IMR-90 (cell line): ENCODE measurements at regions not wholly inside any gene's neighbourhood (a gene's known extent, or its start where the extent isn't known, plus 50 kb on each side); places are given as distances from the start of the nearest gene placed in this dataset.

Experiments used
- ATAC-seq: fragments of 200-7000 bp; cut with Tn5 transposase; 2 replicates; pipeline ENCODE4 v1.9.1; 2020; ENCODE audit warnings: low read depth, mild to moderate bottlenecking, moderate library complexity
- BruUV-seq: library from RNA; stranded (reverse); fragments of 400-500 nt; replicated peaks from 2 replicates; lab custom pipeline; 2021; lab: Mats Ljungman, UMichigan
- CTCF ChIA-PET: fragments of 300-600 bp; formaldehyde crosslinking; extraction: SDS; loops from one replicate; lab custom pipeline; 2021; ENCODE audit warnings: antibody characterized with exemption; lab: Yijun Ruan, JAX
- POLR2A ChIA-PET: fragments of 300-600 bp; sonication (Branson Sonifier 250); formaldehyde crosslinking; loops from one replicate; lab custom pipeline; 2022; ENCODE audit warnings: antibody characterized with exemption; ENCODE audit not compliant: unreplicated experiment; lab: Charles Lee
- DNase-seq: peaks from one replicate; pipeline ENCODE4 v3.0.0; 2013
- H2AFZ ChIP-seq: replicated peaks from 2 replicates; pipeline ENCODE3; 2013; ENCODE audit warnings: low read length, mild to moderate bottlenecking; ENCODE audit not compliant: poor library complexity
- H2AK5ac ChIP-seq: 2 replicates; pipeline ENCODE4 v1.6.1; 2013; ENCODE audit warnings: low read depth, low read length, inconsistent platforms
- H2AK9ac ChIP-seq: replicated peaks from 2 replicates; pipeline ENCODE3; 2013; ENCODE audit warnings: mild to moderate bottlenecking, low read depth, low read length, moderate library complexity; ENCODE audit not compliant: poor library complexity
- H2BK120ac ChIP-seq: 2 replicates; pipeline ENCODE4 v1.6.1; 2013; ENCODE audit warnings: low read depth, low read length, inconsistent platforms
- H2BK15ac ChIP-seq: 3 replicates; pipeline ENCODE4 v1.6.1; 2013; ENCODE audit warnings: low read depth, low read length, inconsistent platforms
- H2BK20ac ChIP-seq: 2 replicates; pipeline ENCODE4 v1.6.1; 2013; ENCODE audit warnings: low read depth, mild to moderate bottlenecking, inconsistent platforms, low read length, moderate library complexity
- H2BK5ac ChIP-seq: 2 replicates; pipeline ENCODE4 v1.6.1; 2013; ENCODE audit warnings: mild to moderate bottlenecking, low read depth, low read length, inconsistent platforms; ENCODE audit not compliant: poor library complexity, severe bottlenecking
- H3K14ac ChIP-seq: replicated peaks from 2 replicates; pipeline ENCODE4 v1.6.1; 2013; ENCODE audit warnings: low read depth, low read length, inconsistent platforms
- H3K18ac ChIP-seq: 2 replicates; pipeline ENCODE4 v1.6.1; 2013; ENCODE audit warnings: low read depth, low read length, control low read depth
- H3K23ac ChIP-seq: 2 replicates; pipeline ENCODE4 v1.6.1; 2013; ENCODE audit warnings: low read depth, low read length, inconsistent platforms
- H3K27ac ChIP-seq: 2 replicates; pipeline ENCODE4 v1.5.1; 2013; ENCODE audit warnings: mild to moderate bottlenecking, control low read depth, low read length; ENCODE audit not compliant: insufficient read depth
- H3K27me3 ChIP-seq: 2 replicates; pipeline ENCODE4 v1.6.1; 2013; ENCODE audit warnings: low read length; ENCODE audit not compliant: control insufficient read depth, insufficient read depth
- H3K36me3 ChIP-seq: 2 replicates; pipeline ENCODE4 v1.6.1; 2013; ENCODE audit warnings: low read length, mixed read lengths; ENCODE audit not compliant: control insufficient read depth, insufficient read depth
- H3K4ac ChIP-seq: 2 replicates; pipeline ENCODE4 v1.6.1; 2013; ENCODE audit warnings: low read depth, low read length, inconsistent platforms
- H3K4me1 ChIP-seq: 2 replicates; pipeline ENCODE4 v1.6.1; 2013; ENCODE audit warnings: low read length, mixed read lengths; ENCODE audit not compliant: control insufficient read depth, insufficient read depth
- H3K4me2 ChIP-seq: 2 replicates; pipeline ENCODE4 v1.6.1; 2013; ENCODE audit warnings: low read depth, mild to moderate bottlenecking, control low read depth, low read length, moderate library complexity
- H3K4me3 ChIP-seq: 2 replicates; pipeline ENCODE4 v1.5.1; 2013; ENCODE audit warnings: low read depth, mild to moderate bottlenecking, control low read depth, low read length, moderate library complexity; ENCODE audit not compliant: insufficient read depth
- H3K56ac ChIP-seq: 2 replicates; pipeline ENCODE4 v1.6.1; 2013; ENCODE audit warnings: low read length, inconsistent platforms; ENCODE audit not compliant: insufficient read depth; ENCODE audit errors: extremely low read depth
- H3K79me1 ChIP-seq, 2 experiments: 2 replicates each; pipeline ENCODE4 v1.6.1; 2013; ENCODE audit warnings: low read length in 2 of 2, inconsistent platforms in 1 of 2, low read depth in 1 of 2
- H3K9ac ChIP-seq: 2 replicates; pipeline ENCODE4 v1.6.1; 2013; ENCODE audit warnings: low read depth, low read length, control low read depth
- H3K9me1 ChIP-seq: 2 replicates; pipeline ENCODE4 v1.6.1; 2013; ENCODE audit warnings: low read length, inconsistent platforms; ENCODE audit not compliant: insufficient read depth
- H3K9me3 ChIP-seq: 2 replicates; pipeline ENCODE4 v1.6.1; 2013; ENCODE audit warnings: low read length; ENCODE audit not compliant: control insufficient read depth, insufficient read depth
- H4K20me1 ChIP-seq: 2 replicates; pipeline ENCODE4 v1.6.1; 2013; ENCODE audit warnings: low read length, inconsistent platforms; ENCODE audit not compliant: insufficient read depth
- H4K5ac ChIP-seq: 2 replicates; pipeline ENCODE4 v1.6.1; 2013; ENCODE audit warnings: mild to moderate bottlenecking, low read depth, low read length, control low read depth
- H4K8ac ChIP-seq, 2 experiments: 2 replicates each; pipeline ENCODE4 v1.6.1; 2013; ENCODE audit warnings: low read depth in 2 of 2, low read length in 2 of 2, control low read depth in 1 of 2, inconsistent platforms in 1 of 2
- H4K91ac ChIP-seq: 2 replicates; pipeline ENCODE4 v1.6.1; 2013; ENCODE audit warnings: low read depth, low read length, inconsistent platforms; ENCODE audit not compliant: insufficient read depth
- BHLHE40 ChIP-seq: fragments of 150-350 bp; IDR thresholded peaks from 2 replicates; pipeline ENCODE4 v1.6.1; 2016; ENCODE audit warnings: mild to moderate bottlenecking, low read depth, low read length
- CEBPB ChIP-seq: IDR thresholded peaks from 2 replicates; pipeline ENCODE4 v1.6.1; 2012; ENCODE audit warnings: low read depth, low read length, improper control_type of control experiment
- CTCF ChIP-seq: conservative IDR thresholded peaks from 2 replicates; pipeline ENCODE4 v1.5.1; 2012; ENCODE audit warnings: mild to moderate bottlenecking, low read depth, low read length, improper control_type of control experiment
- ELK1 ChIP-seq: fragments of 150-350 bp; IDR thresholded peaks from 2 replicates; pipeline ENCODE4 v1.6.1; 2016; ENCODE audit warnings: low read depth, mild to moderate bottlenecking, low read length, moderate library complexity, borderline replicate concordance
- MAFK ChIP-seq: IDR thresholded peaks from 2 replicates; pipeline ENCODE4 v1.6.1; 2012; ENCODE audit warnings: low read depth, low read length, improper control_type of control experiment
- MAZ ChIP-seq: IDR thresholded peaks from 2 replicates; pipeline ENCODE4 v1.6.1; 2012; ENCODE audit warnings: low read depth, mild to moderate bottlenecking, low read length, improper control_type of control experiment, moderate library complexity, borderline replicate concordance
- POLR2A ChIP-seq: IDR thresholded peaks from 2 replicates; pipeline ENCODE4 v1.6.1; 2012; ENCODE audit warnings: mild to moderate bottlenecking, low read depth, low read length
- RAD21 ChIP-seq: IDR thresholded peaks from 2 replicates; pipeline ENCODE4 v1.6.1; 2012; ENCODE audit warnings: low read length, improper control_type of control experiment
- RCOR1 ChIP-seq: IDR thresholded peaks from 2 replicates; pipeline ENCODE4 v1.6.1; 2012; ENCODE audit warnings: mild to moderate bottlenecking, low read length, improper control_type of control experiment; ENCODE audit not compliant: insufficient replicate concordance
- RFX5 ChIP-seq: IDR thresholded peaks from 2 replicates; pipeline ENCODE4 v1.8.0; 2012; ENCODE audit warnings: low read depth, mild to moderate bottlenecking, low read length, moderate library complexity
- USF2 ChIP-seq: fragments of 150-350 bp; IDR thresholded peaks from 2 replicates; pipeline ENCODE4 v1.6.1; 2017; ENCODE audit warnings: mild to moderate bottlenecking, antibody characterized with exemption, low read length, low read depth
- dilution Hi-C: fragments of 300-500 bp; cut with HindIII; formaldehyde crosslinking; loops from one replicate; pipeline ENCODE4 v1.14.3; 2018; ENCODE audit warnings: low sequenced_read_pairs; ENCODE audit not compliant: unreplicated experiment
- in situ Hi-C: fragments of 300-500 bp; cut with MboI; formaldehyde crosslinking; loops from 3 replicates; pipeline ENCODE4 v1.14.3; 2019; ENCODE audit warnings: low sequenced_read_pairs, inconsistent platforms, mixed read lengths
- intact Hi-C: fragments of 100-400 bp; cut with micrococcal nuclease; formaldehyde crosslinking; loops from 2 replicates; pipeline ENCODE4 v1.10.0; 2022

- Histone ChIP-seq H3K4me2 (no peak overlapping the region), H3K27me3 (peaks cover 2% of the 10 kb centered on the region), H2AK9ac (no peak overlapping the region), H3K9me1 (no peaks in the 10 kb centered on the region), H2BK15ac (no peak overlapping the region), H3K18ac (no peak overlapping the region), H3K23ac (no peak overlapping the region), H3K9me3 (peaks cover 5% of the 10 kb centered on the region), H2AK5ac (no peak overlapping the region), H3K79me1 (no peaks in the 10 kb centered on the region), H3K4me3 (no peak overlapping the region), H4K20me1 (no peaks in the 10 kb centered on the region), H4K8ac (no peak overlapping the region), H3K36me3 (no peaks in the 10 kb centered on the region), H2BK20ac (no peak overlapping the region), H2BK120ac (no peak overlapping the region), H2AFZ (no peak overlapping the region), H3K9ac (no peak overlapping the region), H3K56ac (no peak overlapping the region), H3K14ac (no peak overlapping the region), H4K91ac (no peak overlapping the region), H3K4ac (no peak overlapping the region), H3K27ac (no peak overlapping the region), H2BK5ac (no peak overlapping the region), H3K4me1 (no peaks in the 10 kb centered on the region), H4K5ac (no peak overlapping the region)
- no TSS peak for BruUV-seq
- in situ Hi-C loops = no loop called here
- no peak for ATAC-seq
- ChIA-PET POLR2A (no interaction called here), CTCF (interaction anchor here (0.7 kb wide), 1 partner anchor 280 kb away, joined by 4 read pairs; no protein-coding TSS in a partner anchor)
- intact Hi-C loops = no loop called here
- DNase-seq = no peak
- dilution Hi-C loops = no loop called here
- no peak for TF ChIP-seq USF2
- no peak for TF ChIP-seq RAD21
- TF ChIP-seq MAZ = no peak
- TF ChIP-seq MAFK = no peak
- no peak for TF ChIP-seq CEBPB
- no peak for TF ChIP-seq RCOR1
- TF ChIP-seq ELK1 = no peak
- no peak for TF ChIP-seq POLR2A
- TF ChIP-seq BHLHE40 = no peak
- no peak for TF ChIP-seq RFX5
- TF ChIP-seq CTCF = no peak
These were observed 245.1 kb upstream of the MSX2 start for GRCh38 chr5:174479325-174479724.
